ENCODE measurements at regions not wholly inside any gene's neighbourhood (a gene's known extent, or its start where the extent isn't known, plus 50 kb on each side); places are given as distances from the start of the nearest gene placed in this dataset.

DNA sequence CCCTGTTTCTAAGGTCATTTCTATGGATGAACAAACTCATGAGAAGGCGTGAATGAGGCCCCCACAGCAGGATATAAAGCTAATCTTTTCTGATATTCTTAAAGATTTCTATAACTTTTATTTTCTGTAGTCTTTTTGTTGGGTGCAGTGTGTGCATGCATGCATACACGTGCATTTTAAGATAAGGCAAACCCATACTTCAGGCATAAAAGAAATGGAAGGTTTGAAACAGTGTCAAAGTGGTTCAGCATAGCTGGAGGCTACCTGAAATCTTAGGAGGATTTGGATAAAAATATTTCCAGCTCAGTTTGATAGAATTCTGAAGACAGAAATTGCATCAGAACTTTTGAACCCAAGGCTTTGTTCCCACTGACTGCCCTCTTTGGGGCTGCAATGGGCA is 119.7 kb downstream of the PDHA2 start:
- TF ChIP-seq, protein P1, sequence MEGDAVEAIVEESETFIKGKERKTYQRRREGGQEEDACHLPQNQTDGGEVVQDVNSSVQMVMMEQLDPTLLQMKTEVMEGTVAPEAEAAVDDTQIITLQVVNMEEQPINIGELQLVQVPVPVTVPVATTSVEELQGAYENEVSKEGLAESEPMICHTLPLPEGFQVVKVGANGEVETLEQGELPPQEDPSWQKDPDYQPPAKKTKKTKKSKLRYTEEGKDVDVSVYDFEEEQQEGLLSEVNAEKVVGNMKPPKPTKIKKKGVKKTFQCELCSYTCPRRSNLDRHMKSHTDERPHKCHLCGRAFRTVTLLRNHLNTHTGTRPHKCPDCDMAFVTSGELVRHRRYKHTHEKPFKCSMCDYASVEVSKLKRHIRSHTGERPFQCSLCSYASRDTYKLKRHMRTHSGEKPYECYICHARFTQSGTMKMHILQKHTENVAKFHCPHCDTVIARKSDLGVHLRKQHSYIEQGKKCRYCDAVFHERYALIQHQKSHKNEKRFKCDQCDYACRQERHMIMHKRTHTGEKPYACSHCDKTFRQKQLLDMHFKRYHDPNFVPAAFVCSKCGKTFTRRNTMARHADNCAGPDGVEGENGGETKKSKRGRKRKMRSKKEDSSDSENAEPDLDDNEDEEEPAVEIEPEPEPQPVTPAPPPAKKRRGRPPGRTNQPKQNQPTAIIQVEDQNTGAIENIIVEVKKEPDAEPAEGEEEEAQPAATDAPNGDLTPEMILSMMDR (IDR thresholded peaks at IDR 0.05), result no peak
- TF ChIP-seq POLR2A (IDR thresholded peaks at IDR 0.05) (no peak), POLR2AphosphoS5 (IDR thresholded peaks at IDR 0.05) (no peak), EP300 (IDR thresholded peaks at IDR 0.05) (no peak)

All from suprapubic skin (tissue), 4 donors.